WTC11 (cell line): ENCODE measurements at regions not wholly inside any gene's neighbourhood (a gene's known extent, or its start where the extent isn't known, plus 50 kb on each side); places are given as distances from the start of the nearest gene placed in this dataset.

Experiments
- ATAC-seq: fragments of 200-7000 bp; cut with Tn5 transposase; 2 replicates; pipeline ENCODE4 v1.10.0; 2021; ENCODE audit warnings: mild to moderate bottlenecking, moderate library complexity
- CTCF ChIA-PET: fragments of 300-600 bp; sonication (Branson Sonifier 250); formaldehyde crosslinking; loops from one replicate; lab custom pipeline; 2021; ENCODE audit warnings: antibody characterized with exemption; lab: Charles Lee
- POLR2A ChIA-PET: fragments of 350-600 bp; sonication (Branson Sonifier 250); formaldehyde crosslinking; loops from one replicate; lab custom pipeline; 2021; ENCODE audit warnings: antibody characterized with exemption; lab: Charles Lee
- DNase-seq: peaks from one replicate; pipeline ENCODE4 v3.0.0; 2021; ENCODE audit warnings: low spot score
- H3K27ac Mint-ChIP-seq: 2 replicates; pipeline ENCODE4 v1.8.0; 2021; ENCODE audit warnings: mixed read lengths
- H3K27me3 Mint-ChIP-seq: 2 replicates; pipeline ENCODE4 v1.8.0; 2021; ENCODE audit warnings: low read depth, mild to moderate bottlenecking, moderate library complexity, mixed read lengths
- H3K36me3 Mint-ChIP-seq: 2 replicates; pipeline ENCODE4 v1.8.0; 2021; ENCODE audit warnings: mixed read lengths
- H3K4me1 Mint-ChIP-seq: 2 replicates; pipeline ENCODE4 v1.8.0; 2022; ENCODE audit warnings: mixed read lengths
- H3K4me3 Mint-ChIP-seq: 2 replicates; pipeline ENCODE4 v1.8.0; 2021; ENCODE audit warnings: mild to moderate bottlenecking, moderate library complexity, mixed read lengths
- H3K9me3 Mint-ChIP-seq: 2 replicates; pipeline ENCODE4 v1.8.0; 2021; ENCODE audit warnings: mixed read lengths
- FOXJ3 ChIP-seq: sonication (generic); formaldehyde crosslinking; IDR thresholded peaks from 2 replicates; pipeline ENCODE4 v1.9.0; 2021; ENCODE audit warnings: missing genetic modification reagents, mild to moderate bottlenecking, borderline replicate concordance
- GRHL2 ChIP-seq: fragments of 250-450 bp; sonication (Bioruptor Pico); IDR thresholded peaks from 2 replicates; pipeline ENCODE4 v1.8.0; 2022; ENCODE audit warnings: mild to moderate bottlenecking, moderate library complexity; ENCODE audit not compliant: insufficient replicate concordance, severe bottlenecking
- HMGA2 ChIP-seq: fragments of 250-450 bp; sonication (Bioruptor Pico); IDR thresholded peaks from 2 replicates; pipeline ENCODE4 v1.4.0; 2021; ENCODE audit warnings: mild to moderate bottlenecking, moderate library complexity
- IRF2 ChIP-seq: sonication (generic); formaldehyde crosslinking; IDR thresholded peaks from 2 replicates; pipeline ENCODE4 v1.8.0; 2022; ENCODE audit warnings: low read depth, missing genetic modification reagents, borderline replicate concordance
- NFYB ChIP-seq: sonication (generic); formaldehyde crosslinking; conservative IDR thresholded peaks from 2 replicates; pipeline ENCODE4 v1.8.0; 2022; ENCODE audit warnings: low read depth, missing genetic modification reagents
- NR1H2 ChIP-seq: sonication (generic); formaldehyde crosslinking; IDR thresholded peaks from 2 replicates; pipeline ENCODE4 v1.9.0; 2021; ENCODE audit warnings: mild to moderate bottlenecking, moderate library complexity, missing genetic modification reagents
- OVOL2 ChIP-seq: fragments of 250-450 bp; sonication (Bioruptor Pico); IDR thresholded peaks from 2 replicates; pipeline ENCODE4 v1.9.0; 2021; ENCODE audit warnings: mild to moderate bottlenecking, borderline replicate concordance
- RELA ChIP-seq: sonication (generic); formaldehyde crosslinking; IDR thresholded peaks from 2 replicates; pipeline ENCODE4 v1.8.1; 2022; ENCODE audit warnings: missing genetic modification reagents, mild to moderate bottlenecking, borderline replicate concordance
- RORB ChIP-seq: fragments of 250-450 bp; sonication (Bioruptor Pico); IDR thresholded peaks from 2 replicates; pipeline ENCODE4 v1.9.0; 2021; ENCODE audit warnings: mild to moderate bottlenecking
- SMAD4 ChIP-seq: sonication (generic); formaldehyde crosslinking; IDR thresholded peaks from 2 replicates; pipeline ENCODE4 v1.8.0; 2022; ENCODE audit warnings: mild to moderate bottlenecking, missing genetic modification reagents
- SOX15 ChIP-seq: fragments of 250-450 bp; sonication (Bioruptor Pico); IDR thresholded peaks from 2 replicates; pipeline ENCODE4 v1.9.0; 2021; ENCODE audit warnings: mild to moderate bottlenecking
- TEAD4 ChIP-seq: sonication (generic); formaldehyde crosslinking; IDR thresholded peaks from 2 replicates; pipeline ENCODE4 v1.8.0; 2022; ENCODE audit warnings: mild to moderate bottlenecking, missing genetic modification reagents
- ZNF263 ChIP-seq: sonication (generic); formaldehyde crosslinking; IDR thresholded peaks from 2 replicates; pipeline ENCODE4 v1.8.1; 2022; ENCODE audit warnings: low read depth, mild to moderate bottlenecking, moderate library complexity, missing genetic modification reagents
- ZNF423 ChIP-seq: fragments of 250-450 bp; sonication (Bioruptor Pico); IDR thresholded peaks from 2 replicates; pipeline ENCODE4 v2.1.2; 2022; ENCODE audit warnings: mild to moderate bottlenecking, moderate library complexity
- TF ChIP-seq, protein P1 (sequence below): fragments of 250-450 bp; sonication (Bioruptor Pico); conservative IDR thresholded peaks from 2 replicates; pipeline ENCODE4 v1.9.0; 2021; ENCODE audit warnings: mild to moderate bottlenecking
- TF ChIP-seq, protein P2 (sequence below): sonication (generic); formaldehyde crosslinking; IDR thresholded peaks from 2 replicates; pipeline ENCODE4 v1.8.1; 2022; ENCODE audit warnings: low read depth, missing genetic modification reagents, borderline replicate concordance
- TF ChIP-seq, protein P3 (sequence below): sonication (generic); formaldehyde crosslinking; IDR thresholded peaks from 2 replicates; pipeline ENCODE4 v1.8.1; 2023; ENCODE audit warnings: mild to moderate bottlenecking, missing genetic modification reagents, borderline replicate concordance
- TF ChIP-seq, protein P4 (sequence below): sonication (generic); formaldehyde crosslinking; IDR thresholded peaks from 2 replicates; pipeline ENCODE4 v1.8.0; 2022; ENCODE audit warnings: mild to moderate bottlenecking, missing genetic modification reagents
- TF ChIP-seq, protein P5 (sequence below): fragments of 250-450 bp; sonication (Bioruptor Pico); IDR thresholded peaks from 2 replicates; pipeline ENCODE4 v1.9.0; 2021; ENCODE audit warnings: moderate library complexity, mild to moderate bottlenecking, inconsistent platforms, borderline replicate concordance
- TF ChIP-seq, protein P6 (sequence below): sonication (generic); formaldehyde crosslinking; IDR thresholded peaks from 2 replicates; pipeline ENCODE4 v1.8.1; 2023; ENCODE audit warnings: mild to moderate bottlenecking, moderate library complexity, missing genetic modification reagents

DNA sequence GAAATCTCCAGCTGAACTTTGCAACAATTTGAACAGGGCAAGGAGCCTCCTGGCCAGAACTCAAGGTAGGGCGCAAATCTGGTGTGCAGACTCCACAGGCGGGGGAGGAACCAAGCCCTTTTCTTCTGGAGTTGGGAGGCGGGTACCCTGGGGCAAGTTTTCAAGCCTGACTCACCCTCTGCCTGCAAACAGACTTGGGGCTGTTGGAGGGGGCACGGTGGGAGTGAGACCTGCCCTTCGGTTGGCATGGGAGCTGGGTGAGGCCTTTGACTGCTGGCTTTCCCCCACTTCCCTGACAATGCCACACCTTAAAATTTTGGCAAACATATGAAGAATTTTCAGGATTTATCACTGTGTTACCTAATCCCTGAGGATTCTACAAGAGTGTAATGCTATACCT lies 709.8 kb upstream of the DIAPH2 start (continued):
- TF ChIP-seq, protein P1, sequence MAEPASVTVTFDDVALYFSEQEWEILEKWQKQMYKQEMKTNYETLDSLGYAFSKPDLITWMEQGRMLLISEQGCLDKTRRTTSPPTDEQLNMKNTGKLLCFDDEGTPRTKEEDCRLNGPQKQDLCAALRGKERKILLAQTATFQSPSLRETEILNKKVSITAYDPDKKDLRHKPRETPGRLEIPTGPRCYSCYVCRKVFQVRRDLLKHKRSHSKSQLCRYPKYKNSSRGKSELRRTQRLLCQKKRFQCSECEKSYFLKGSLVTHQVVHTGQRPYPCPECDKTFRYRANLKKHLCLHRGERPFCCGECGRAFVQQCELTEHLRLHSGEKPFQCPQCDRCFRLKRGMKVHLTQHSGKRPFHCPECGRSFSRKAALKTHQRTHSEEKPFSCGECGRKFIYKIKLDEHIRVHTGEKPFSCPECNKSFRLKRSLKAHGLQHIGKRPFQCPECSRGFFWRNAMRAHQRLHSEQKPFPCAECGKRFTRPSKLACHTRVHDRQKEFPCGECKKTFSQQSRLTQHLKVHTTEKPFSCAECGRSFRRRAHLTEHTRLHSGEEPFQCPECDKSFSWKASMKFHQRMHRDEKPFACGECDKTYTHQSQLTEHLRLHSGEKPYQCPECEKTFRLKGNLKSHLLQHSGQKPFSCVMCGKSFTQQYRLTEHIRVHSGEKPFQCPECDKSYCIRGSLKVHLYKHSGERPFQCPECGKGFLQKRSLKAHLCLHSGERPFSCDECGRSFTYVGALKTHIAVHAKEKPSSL (CRISPR knock-in tag), result no peak

DNA sequence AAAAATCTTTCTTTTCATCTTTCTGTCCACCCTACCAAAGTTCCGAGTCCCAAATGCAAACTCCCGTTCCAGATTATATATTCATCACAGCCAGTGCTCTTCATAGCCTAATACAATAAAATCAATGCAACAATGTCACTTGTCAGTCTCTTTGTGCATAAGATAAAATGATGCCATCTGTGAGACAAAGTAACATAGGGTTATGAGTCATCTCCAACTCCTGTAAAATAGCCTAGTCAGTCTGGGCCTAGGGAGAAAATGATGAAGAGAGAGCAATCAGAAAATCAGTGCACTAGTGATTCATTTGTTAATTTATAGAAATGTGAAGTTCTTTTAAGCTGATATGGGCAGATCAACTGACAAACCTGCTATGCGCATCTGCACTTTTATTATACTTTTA lies 689.1 kb upstream of the DIAPH2 start:
- ATAC-seq (no peak), DNase-seq (no peak)
- CTCF ChIA-PET, result no interaction called here
- TF ChIP-seq IRF2 (CRISPR knock-in tag), result no peak
- TF ChIP-seq ZNF423 (CRISPR knock-in tag), result no peak
- TF ChIP-seq OVOL2 (CRISPR knock-in tag), result no peak
- no peak for TF ChIP-seq ZNF263
- no peak for TF ChIP-seq TEAD4 (CRISPR knock-in tag)
- no peak for TF ChIP-seq SOX15 (CRISPR knock-in tag)
- TF ChIP-seq, protein P2, sequence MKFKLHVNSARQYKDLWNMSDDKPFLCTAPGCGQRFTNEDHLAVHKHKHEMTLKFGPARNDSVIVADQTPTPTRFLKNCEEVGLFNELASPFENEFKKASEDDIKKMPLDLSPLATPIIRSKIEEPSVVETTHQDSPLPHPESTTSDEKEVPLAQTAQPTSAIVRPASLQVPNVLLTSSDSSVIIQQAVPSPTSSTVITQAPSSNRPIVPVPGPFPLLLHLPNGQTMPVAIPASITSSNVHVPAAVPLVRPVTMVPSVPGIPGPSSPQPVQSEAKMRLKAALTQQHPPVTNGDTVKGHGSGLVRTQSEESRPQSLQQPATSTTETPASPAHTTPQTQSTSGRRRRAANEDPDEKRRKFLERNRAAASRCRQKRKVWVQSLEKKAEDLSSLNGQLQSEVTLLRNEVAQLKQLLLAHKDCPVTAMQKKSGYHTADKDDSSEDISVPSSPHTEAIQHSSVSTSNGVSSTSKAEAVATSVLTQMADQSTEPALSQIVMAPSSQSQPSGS (CRISPR knock-in tag), result no peak
- TF ChIP-seq RORB (CRISPR knock-in tag), result no peak
- TF ChIP-seq, protein P3, sequence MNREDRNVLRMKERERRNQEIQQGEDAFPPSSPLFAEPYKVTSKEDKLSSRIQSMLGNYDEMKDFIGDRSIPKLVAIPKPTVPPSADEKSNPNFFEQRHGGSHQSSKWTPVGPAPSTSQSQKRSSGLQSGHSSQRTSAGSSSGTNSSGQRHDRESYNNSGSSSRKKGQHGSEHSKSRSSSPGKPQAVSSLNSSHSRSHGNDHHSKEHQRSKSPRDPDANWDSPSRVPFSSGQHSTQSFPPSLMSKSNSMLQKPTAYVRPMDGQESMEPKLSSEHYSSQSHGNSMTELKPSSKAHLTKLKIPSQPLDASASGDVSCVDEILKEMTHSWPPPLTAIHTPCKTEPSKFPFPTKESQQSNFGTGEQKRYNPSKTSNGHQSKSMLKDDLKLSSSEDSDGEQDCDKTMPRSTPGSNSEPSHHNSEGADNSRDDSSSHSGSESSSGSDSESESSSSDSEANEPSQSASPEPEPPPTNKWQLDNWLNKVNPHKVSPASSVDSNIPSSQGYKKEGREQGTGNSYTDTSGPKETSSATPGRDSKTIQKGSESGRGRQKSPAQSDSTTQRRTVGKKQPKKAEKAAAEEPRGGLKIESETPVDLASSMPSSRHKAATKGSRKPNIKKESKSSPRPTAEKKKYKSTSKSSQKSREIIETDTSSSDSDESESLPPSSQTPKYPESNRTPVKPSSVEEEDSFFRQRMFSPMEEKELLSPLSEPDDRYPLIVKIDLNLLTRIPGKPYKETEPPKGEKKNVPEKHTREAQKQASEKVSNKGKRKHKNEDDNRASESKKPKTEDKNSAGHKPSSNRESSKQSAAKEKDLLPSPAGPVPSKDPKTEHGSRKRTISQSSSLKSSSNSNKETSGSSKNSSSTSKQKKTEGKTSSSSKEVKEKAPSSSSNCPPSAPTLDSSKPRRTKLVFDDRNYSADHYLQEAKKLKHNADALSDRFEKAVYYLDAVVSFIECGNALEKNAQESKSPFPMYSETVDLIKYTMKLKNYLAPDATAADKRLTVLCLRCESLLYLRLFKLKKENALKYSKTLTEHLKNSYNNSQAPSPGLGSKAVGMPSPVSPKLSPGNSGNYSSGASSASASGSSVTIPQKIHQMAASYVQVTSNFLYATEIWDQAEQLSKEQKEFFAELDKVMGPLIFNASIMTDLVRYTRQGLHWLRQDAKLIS (CRISPR knock-in tag), result no peak
- no peak for TF ChIP-seq RELA
- TF ChIP-seq SMAD4 (CRISPR knock-in tag), result no peak
- TF ChIP-seq, protein P4, sequence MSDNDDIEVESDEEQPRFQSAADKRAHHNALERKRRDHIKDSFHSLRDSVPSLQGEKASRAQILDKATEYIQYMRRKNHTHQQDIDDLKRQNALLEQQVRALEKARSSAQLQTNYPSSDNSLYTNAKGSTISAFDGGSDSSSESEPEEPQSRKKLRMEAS, result no peak
- TF ChIP-seq GRHL2 (CRISPR knock-in tag), result no peak
- no peak for TF ChIP-seq FOXJ3 (CRISPR knock-in tag)
- no peak for TF ChIP-seq NR1H2 (CRISPR knock-in tag)
- no peak for TF ChIP-seq HMGA2 (CRISPR knock-in tag)
- TF ChIP-seq, protein P5, sequence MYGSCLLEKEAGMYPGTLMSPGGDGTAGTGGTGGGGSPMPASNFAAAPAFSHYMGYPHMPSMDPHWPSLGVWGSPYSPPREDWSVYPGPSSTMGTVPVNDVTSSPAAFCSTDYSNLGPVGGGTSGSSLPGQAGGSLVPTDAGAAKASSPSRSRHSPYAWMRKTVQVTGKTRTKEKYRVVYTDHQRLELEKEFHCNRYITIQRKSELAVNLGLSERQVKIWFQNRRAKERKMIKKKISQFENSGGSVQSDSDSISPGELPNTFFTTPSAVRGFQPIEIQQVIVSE (CRISPR knock-in tag), result no peak
- TF ChIP-seq, protein P6, sequence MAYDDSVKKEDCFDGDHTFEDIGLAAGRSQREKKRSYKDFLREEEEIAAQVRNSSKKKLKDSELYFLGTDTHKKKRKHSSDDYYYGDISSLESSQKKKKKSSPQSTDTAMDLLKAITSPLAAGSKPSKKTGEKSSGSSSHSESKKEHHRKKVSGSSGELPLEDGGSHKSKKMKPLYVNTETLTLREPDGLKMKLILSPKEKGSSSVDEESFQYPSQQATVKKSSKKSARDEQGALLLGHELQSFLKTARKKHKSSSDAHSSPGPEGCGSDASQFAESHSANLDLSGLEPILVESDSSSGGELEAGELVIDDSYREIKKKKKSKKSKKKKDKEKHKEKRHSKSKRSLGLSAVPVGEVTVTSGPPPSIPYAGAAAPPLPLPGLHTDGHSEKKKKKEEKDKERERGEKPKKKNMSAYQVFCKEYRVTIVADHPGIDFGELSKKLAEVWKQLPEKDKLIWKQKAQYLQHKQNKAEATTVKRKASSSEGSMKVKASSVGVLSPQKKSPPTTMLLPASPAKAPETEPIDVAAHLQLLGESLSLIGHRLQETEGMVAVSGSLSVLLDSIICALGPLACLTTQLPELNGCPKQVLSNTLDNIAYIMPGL (CRISPR knock-in tag), result no peak
- no peak for TF ChIP-seq NFYB (CRISPR knock-in tag)
- Mint-ChIP-seq H3K4me1 (no peaks in the 10 kb centered on the region), H3K36me3 (no peaks in the 10 kb centered on the region), H3K4me3 (no peak overlapping the region), H3K9me3 (no peaks in the 10 kb centered on the region), H3K27me3 (no peaks in the 10 kb centered on the region), H3K27ac (no peak overlapping the region)
- POLR2A ChIA-PET, result no interaction called here
